Fibroblast of mammary gland (primary cell): ENCODE measurements at regions not wholly inside any gene's neighbourhood (a gene's known extent, or its start where the extent isn't known, plus 50 kb on each side); places are given as distances from the start of the nearest gene placed in this dataset.

Experiments used
- DNase-seq: peaks from one replicate; pipeline ENCODE4 v3.0.0-alpha.2; 2010; ENCODE audit warnings: low read depth
- H3K4me3 ChIP-seq: 2 replicates; pipeline ENCODE4 v1.5.1; 2011; ENCODE audit warnings: low read depth, mild to moderate bottlenecking, low read length, moderate library complexity; ENCODE audit not compliant: control insufficient read depth
- CTCF ChIP-seq: conservative IDR thresholded peaks from 2 replicates; pipeline ENCODE4 v1.5.1; 2011; ENCODE audit warnings: low read depth, low read length, inconsistent platforms; ENCODE audit not compliant: control insufficient read depth, insufficient read depth

DNA sequence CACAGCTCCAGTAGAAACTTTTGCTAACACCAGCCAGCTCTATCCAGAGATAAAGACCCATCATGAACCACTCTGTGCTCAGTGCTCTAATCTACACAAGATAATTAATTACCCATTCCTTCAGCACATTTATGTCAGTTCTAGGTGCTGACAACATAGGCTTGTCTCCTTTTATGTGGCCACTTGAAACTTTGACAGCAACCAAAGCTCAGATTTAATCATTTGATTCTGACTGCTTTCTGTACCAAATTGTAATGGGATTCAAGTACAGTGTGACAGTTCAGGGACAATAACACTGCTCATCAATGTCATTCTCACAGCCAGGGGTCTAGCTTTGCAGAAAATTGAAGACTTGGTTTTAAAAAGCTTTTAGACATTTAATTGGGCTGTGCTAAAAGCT, 266.6 kb downstream of the KCTD12 start:
- TF ChIP-seq CTCF, result no peak
- no peak for DNase-seq
- no peak overlapping the region for H3K4me3 ChIP-seq

- no peak overlapping the region for H3K4me3 ChIP-seq
- no peak for DNase-seq
- no peak for TF ChIP-seq CTCF
Measured at GRCh38 chr13:76610819-76611415, 275.3 kb downstream of the KCTD12 start.

GRCh38 chr13:76609643-76610042, 276.6 kb downstream of the KCTD12 start:
- TF ChIP-seq CTCF, result no peak
- peak; percentile 20 for DNase-seq
- H3K4me3 ChIP-seq, result no peak overlapping the region

GRCh38 chr13:76607866-76608265, 278.3 kb downstream of the KCTD12 start:
- no peak for DNase-seq
- H3K4me3 ChIP-seq, result no peak overlapping the region
- TF ChIP-seq CTCF, result no peak

DNA sequence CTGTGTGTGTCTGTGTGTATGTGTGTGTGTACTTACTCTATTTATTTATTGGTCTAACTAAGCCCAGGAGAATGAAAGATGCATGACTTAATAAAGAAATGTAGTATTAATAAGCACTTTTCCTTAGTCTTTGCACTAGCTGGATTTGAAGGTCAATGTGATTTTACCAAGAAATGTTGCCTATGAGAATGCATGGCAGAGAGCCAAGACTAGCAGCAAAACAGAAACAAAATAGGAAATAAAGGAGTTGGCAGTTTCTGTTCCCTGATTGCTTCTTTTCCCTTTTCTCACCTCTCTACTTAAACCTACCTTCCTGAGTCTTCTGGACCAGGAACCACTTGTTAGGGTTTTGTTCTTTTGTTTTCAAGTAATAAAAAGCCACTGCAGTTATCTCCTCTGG, 286.1 kb downstream of the KCTD12 start:
- TF ChIP-seq CTCF, result no peak
- DNase-seq, result peak; percentile 14
- H3K4me3 ChIP-seq, result no peak overlapping the region

DNA sequence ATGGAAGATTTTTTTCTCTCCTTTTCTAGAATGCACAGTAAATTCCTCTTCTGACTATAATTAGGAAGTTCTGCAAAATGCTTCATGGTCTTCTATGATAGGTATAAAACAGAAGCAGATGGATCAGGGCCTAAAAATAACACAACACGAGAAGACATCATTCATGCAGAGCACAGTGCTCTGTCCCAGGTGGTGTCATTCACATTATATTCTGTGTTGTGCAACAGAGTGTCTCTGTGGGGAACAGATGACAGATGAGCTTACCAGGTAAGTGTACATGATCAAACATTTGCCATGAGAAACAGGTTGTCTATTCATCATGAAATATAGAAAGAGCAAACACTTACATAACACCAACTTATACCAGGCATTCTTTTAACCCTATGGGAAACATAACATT, 288.3 kb downstream of the KCTD12 start:
- no peak for DNase-seq
- H3K4me3 ChIP-seq, result no peak overlapping the region
- no peak for TF ChIP-seq CTCF

GRCh38 chr13:76596216-76596615, 290.0 kb downstream of the KCTD12 start:
- H3K4me3 ChIP-seq, result no peak overlapping the region
- no peak for DNase-seq
- no peak for TF ChIP-seq CTCF
